H1 (cell line): ENCODE measurements at regions not wholly inside any gene's neighbourhood (a gene's known extent, or its start where the extent isn't known, plus 50 kb on each side); places are given as distances from the start of the nearest gene placed in this dataset.

Experiments
- CEBPB ChIP-seq: IDR thresholded peaks from 2 replicates; pipeline ENCODE4 v1.6.1; 2012; ENCODE audit warnings: low read depth, low read length
- CTBP2 ChIP-seq: IDR thresholded peaks from 2 replicates; pipeline ENCODE4 v1.7.0; 2011; ENCODE audit warnings: borderline replicate concordance, mild to moderate bottlenecking, moderate library complexity, mixed read lengths, low read length; ENCODE audit not compliant: insufficient read depth, insufficient read length
- CTCF ChIP-seq, 3 experiments: IDR thresholded peaks; 1 replicate in 2 of 3; 2 replicates in 1 of 3; pipeline versions ENCODE4 v1.5.1 to v1.6.1; 2011; ENCODE audit warnings: low read length in 3 of 3, mild to moderate bottlenecking in 3 of 3, inconsistent platforms in 2 of 3, low read depth in 1 of 3, moderate library complexity in 1 of 3; ENCODE audit not compliant: insufficient read depth in 1 of 3; ENCODE audit errors: control extremely low read depth in 1 of 3
- EZH2 ChIP-seq: fragments of 200-600 bp; sonication (generic); IDR thresholded peaks from 2 replicates; pipeline ENCODE4 v1.7.1; 2012; ENCODE audit warnings: low read depth, mild to moderate bottlenecking, moderate library complexity, low read length, inconsistent platforms; ENCODE audit not compliant: severe bottlenecking
- GABPA ChIP-seq: IDR thresholded peaks from 2 replicates; pipeline ENCODE4 v1.6.1; 2011; ENCODE audit warnings: mild to moderate bottlenecking, low read length, moderate library complexity, borderline replicate concordance; ENCODE audit not compliant: insufficient read depth
- POLR2AphosphoS5 ChIP-seq: IDR thresholded peaks from 2 replicates; pipeline ENCODE4 v1.6.1; 2011; ENCODE audit warnings: low read depth, low read length
- SIN3A ChIP-seq, 2 experiments: IDR thresholded peaks in 1 of 2; conservative IDR thresholded peaks in 1 of 2; 2 replicates each; pipeline ENCODE4 v1.6.1; 2011 to 2012; ENCODE audit warnings: low read length in 2 of 2, improper control_type of control experiment in 1 of 2, low read depth in 1 of 2, mild to moderate bottlenecking in 1 of 2
- TCF12 ChIP-seq: IDR thresholded peaks from 2 replicates; pipeline ENCODE4 v1.6.1; 2011; ENCODE audit warnings: low read depth, mild to moderate bottlenecking, low read length
- TEAD4 ChIP-seq: IDR thresholded peaks from 2 replicates; pipeline ENCODE4 v1.6.1; 2012; ENCODE audit warnings: low read depth, low read length, inconsistent platforms, mixed read lengths

GRCh38 chr12:65616022-65616421 lies 208.3 kb upstream of the HMGA2 start:
- no peak for TF ChIP-seq CTCF (IDR thresholded peaks at IDR 0.05; ENCODE audit: control extremely low read depth in 1 of 3, insufficient read depth in 1 of 3, low read depth in 1 of 3, low read length in 3 of 3)
- no peak for TF ChIP-seq GABPA
- TF ChIP-seq TCF12 = no peak
- TF ChIP-seq SIN3A (conservative IDR thresholded peaks at IDR 0.05 in 1 of 2, IDR thresholded peaks at IDR 0.05 in 1 of 2; ENCODE audit: low read depth in 1 of 2, low read length in 2 of 2) = no peak
- no peak for TF ChIP-seq CTBP2
- TF ChIP-seq CEBPB = no peak
- TF ChIP-seq POLR2AphosphoS5 = no peak
- TF ChIP-seq TEAD4 = no peak
- no peak for TF ChIP-seq EZH2
